GM18907 (cell line): ENCODE measurements at regions not wholly inside any gene's neighbourhood (a gene's known extent, or its start where the extent isn't known, plus 50 kb on each side); places are given as distances from the start of the nearest gene placed in this dataset.
"Not testable (repeated sequence)": the region's sequence is repeated elsewhere in the genome, so short reads cannot be mapped to it uniquely, and the experiment has no call there.

ENCODE experiments used
- ATAC-seq: cut with Tn5 transposase; IDR thresholded peaks from one replicate; pipeline ENCODE4 v1.9.1; 2021; ENCODE audit warnings: mild to moderate bottlenecking, moderate library complexity; ENCODE audit not compliant: unreplicated experiment

GRCh38 chr4:164154416-164154815 lies 599.5 kb upstream of the SMIM31 start:
- no peak for ATAC-seq

GRCh38 chr4:164169591-164169990 lies 584.3 kb upstream of the SMIM31 start:
- ATAC-seq: no peak

DNA sequence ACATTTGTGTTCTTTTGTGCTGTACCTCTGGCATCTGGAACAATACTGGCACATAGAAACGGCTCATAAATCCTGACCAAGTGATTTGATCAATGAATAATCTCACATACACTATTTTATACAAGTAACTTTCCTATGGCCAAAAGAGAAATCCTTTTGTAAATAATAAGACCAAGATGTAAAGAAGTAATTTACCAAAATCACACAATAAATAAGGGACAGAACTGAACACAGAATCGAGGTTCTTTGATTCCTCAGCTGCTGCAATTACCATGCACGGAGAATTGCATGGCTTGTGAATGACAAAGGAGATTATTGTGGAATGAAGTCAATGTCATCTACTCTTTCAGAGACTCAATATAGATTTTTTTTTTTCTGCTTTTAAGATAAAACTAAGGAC lies 576.8 kb upstream of the SMIM31 start:
- ATAC-seq: no peak

DNA sequence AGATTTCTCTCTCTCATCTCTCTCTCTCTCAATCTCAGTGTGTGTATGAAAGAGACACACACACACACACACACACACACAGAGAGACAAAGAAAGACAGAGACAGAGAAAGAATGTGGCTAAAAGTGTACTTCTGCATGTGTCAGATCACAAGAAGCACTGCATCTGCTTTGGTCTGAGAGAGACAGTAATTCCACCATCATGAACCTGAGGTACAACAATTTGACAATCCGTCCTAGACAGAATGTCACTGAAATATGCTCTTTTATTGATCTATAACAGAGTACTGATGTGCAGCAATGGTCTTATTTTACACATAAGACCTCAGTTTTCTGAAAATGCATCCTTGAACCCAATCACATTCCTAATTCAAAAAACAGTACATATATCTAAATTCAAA lies 576.2 kb upstream of the SMIM31 start:
- ATAC-seq: no peak

DNA sequence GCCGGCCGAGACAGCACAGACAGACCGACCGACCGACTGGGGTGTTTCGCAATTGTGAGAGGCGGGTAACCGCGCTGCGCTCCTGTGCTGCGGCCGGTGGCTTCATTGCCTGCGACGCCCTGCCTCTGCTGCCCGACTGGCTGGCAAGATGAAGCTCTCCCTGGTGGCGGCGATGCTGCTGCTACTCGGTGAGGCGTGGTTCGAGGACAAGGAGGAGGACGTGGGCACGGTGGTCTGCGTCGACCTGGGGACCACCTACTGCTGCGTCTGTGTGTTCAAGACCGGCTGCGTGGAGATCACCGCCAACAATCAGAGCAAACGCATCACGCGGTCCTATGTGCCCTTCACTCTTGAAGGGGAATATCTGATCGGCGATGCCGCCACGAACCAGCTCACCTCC lies 565.7 kb upstream of the SMIM31 start:
- ATAC-seq: no peak

DNA sequence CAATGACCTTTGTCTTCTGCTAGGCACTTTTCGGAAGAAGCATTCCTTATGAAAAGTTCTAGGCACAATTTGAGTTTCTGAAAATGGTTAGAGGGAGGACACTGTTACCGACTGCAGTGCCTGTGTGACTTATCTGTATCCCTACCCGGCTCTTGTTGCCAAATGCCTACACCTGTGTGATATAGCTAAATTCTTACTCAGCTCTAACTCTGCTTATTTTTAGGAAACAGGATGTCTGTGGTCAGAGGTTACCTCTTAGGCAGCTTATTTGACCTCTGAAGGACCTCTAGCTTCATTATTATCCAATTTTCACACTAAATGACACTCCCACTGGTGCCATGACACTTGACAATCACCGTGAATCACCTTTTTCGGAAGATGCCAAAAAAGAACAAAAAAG lies 561.1 kb upstream of the SMIM31 start:
- no peak for ATAC-seq

- no peak for ATAC-seq
These were observed 560.3 kb upstream of the SMIM31 start for GRCh38 chr4:164193676-164194075.

GRCh38 chr4:164197556-164197955 lies 556.4 kb upstream of the SMIM31 start:
- no peak for ATAC-seq

DNA sequence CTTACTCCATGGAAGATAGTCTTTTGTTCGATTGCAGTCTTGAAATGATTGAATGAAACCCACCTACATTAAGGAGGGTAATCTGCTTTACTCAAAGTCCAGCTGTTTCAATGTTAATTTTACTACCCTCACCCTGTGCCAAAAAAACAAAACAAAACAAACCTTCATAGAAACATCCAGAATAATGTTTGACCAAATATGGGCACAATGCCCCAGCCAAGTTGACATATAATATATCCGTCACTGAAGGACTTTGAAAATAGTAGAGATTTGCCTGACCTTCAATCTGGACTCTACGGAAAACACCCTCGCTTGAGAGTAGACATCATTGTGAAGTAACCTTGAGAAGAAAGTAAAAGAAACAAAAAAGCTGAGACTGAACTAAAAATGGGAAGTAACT lies 550.5 kb upstream of the SMIM31 start:
- ATAC-seq: no peak

DNA sequence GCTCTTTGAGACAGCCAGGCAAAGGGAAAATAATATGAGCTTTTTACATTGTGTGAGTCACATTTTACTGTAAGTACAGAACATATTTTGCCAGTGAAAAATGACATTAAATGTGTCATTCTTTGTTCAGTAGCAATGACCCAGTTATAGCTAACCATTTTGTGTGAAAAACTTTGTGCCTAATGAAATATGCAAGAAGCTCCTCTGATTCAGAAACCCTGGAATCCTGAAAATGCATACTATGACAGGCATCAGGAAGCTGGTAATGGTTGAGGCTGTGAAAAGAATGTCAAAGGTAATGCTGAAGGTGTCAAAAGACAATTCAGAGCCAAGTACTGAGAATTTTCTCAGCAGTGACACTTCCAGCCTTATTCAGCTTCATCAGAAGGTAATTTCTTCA lies 549.5 kb upstream of the SMIM31 start:
- ATAC-seq: no peak

- ATAC-seq: no peak
These were observed 546.5 kb upstream of the SMIM31 start for GRCh38 chr4:164207460-164207859.

- ATAC-seq: no peak
These were observed 543.6 kb upstream of the SMIM31 start for GRCh38 chr4:164210377-164210776.

DNA sequence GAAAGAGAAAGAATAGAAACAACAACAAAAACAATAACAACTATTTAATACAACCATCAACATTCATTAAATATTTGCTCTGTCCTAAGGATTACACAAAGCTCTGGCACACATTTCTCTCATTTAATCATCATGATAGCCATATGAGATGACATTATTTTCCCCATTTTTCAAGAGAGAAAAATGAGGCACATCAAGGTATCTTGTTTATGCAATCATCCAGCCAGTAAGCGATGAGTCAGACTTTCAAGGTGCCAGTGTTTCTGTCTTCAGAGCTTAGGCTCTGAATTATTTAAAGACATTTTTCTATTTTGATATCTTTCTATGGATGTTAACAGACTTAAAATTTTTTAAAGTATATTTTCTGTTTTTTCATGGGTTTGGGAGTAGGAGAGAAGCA lies 541.8 kb upstream of the SMIM31 start:
- no peak for ATAC-seq

GRCh38 chr4:164212714-164213113 lies 541.2 kb upstream of the SMIM31 start:
- ATAC-seq: no peak

DNA sequence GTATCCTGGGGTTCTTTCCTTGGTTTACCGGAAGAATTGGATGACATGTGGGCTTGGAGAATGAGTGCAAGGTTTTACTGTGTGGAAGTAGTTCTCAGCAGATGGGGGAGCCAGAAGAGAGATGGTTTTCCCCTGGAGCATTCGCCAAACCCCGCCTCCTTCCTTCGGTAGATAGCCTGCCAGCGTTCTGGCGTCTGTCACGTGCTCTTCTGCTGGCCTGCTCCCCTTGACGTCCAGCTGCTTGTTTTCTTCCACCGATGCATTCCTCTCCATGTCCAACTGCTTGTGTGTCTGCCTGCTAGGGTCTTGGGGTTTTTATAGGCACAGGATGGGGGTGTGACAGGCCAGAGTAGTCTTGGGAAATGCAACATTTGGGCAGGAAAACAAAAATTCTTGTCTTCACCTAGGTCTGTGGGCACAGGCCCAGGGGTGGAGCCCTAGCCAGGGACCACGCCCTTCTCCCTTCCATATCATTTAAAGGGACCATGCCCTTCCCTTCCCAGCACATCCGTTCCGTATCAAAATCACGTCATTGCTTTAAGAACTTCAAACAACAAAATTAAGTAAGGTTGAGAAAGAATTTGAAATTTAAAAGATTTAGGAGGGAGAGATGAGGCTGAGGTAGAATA lies 538.7 kb upstream of the SMIM31 start:
- ATAC-seq: no peak

GRCh38 chr4:164221631-164222030 lies 532.3 kb upstream of the SMIM31 start:
- ATAC-seq: no peak

DNA sequence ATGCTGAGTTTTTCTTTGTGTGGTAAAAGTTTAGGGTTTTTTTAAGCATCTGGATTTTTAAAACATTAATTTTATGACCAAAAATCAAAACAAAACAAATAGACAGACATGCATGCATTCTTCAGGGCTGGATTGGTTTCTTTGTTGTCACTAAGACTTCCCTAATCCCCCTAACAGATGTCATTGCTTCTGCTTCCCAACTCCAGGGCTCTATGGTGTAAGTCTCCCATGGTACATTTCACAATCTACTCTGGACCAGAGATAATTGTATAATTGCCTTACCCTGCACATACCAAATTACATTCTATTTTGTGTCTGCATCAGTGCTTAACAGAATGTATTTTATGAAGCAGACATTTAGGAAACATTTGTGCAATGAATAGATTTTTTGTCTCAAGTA lies 529.1 kb upstream of the SMIM31 start:
- ATAC-seq: no peak

GRCh38 chr4:164229255-164229654 lies 524.7 kb upstream of the SMIM31 start:
- ATAC-seq: no peak

DNA sequence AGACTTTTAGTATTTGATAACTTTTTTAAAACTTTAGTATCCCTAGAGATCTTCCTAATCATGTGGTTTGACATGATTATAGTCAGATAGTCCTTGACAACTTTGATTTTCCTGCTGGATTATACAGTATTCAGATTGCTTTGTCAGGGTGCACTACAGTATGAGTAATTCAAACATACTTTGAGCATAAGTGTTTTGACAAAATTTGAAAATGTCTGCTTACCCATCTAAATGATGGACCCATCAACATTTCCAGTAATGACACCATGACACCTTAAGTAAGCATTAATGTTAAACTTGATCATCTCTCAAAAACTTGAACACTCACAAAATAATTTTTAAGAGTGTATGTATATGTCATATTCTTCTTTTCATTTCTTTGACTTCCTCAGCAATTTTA lies 514.5 kb upstream of the SMIM31 start:
- no peak for ATAC-seq

DNA sequence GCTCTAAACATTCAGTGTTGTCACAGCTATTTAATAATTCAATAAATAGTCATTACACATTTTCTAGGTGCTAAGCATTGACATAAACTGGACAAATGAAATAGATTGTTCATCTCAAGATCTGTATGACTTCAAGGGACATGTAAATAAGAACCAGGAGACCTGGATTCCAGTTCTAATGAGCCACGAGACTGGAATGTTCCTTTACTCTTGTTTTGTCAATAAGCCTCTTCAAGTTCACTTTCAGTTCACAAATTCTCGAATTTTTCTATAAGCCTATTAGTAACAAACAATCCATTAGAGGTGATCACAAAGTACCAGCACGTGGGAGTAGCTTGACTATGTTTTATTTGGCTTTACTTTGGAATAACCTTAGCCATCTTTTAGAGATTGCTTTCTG lies 514.0 kb upstream of the SMIM31 start:
- ATAC-seq: no peak

GRCh38 chr4:164251257-164251656 lies 502.7 kb upstream of the SMIM31 start:
- ATAC-seq: no peak

DNA sequence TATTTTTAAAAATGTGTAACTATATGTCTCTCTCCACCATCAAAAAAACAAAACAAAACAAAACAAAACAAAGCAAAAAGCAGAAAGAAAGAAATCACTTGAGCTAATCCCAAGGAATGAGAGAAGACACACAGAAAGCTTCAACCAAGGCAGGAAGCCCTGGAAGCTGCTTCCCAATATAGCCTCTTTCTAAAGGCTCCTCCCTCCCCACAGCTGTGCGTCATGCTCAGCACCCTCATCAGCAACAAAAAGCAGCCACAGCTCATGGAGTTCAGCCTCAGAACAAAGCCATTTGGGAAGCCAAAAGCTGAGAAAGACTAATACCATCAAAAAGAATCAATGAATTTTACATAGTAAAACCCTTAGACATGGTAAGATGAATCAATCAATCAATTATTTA lies 501.6 kb upstream of the SMIM31 start:
- ATAC-seq: no peak

DNA sequence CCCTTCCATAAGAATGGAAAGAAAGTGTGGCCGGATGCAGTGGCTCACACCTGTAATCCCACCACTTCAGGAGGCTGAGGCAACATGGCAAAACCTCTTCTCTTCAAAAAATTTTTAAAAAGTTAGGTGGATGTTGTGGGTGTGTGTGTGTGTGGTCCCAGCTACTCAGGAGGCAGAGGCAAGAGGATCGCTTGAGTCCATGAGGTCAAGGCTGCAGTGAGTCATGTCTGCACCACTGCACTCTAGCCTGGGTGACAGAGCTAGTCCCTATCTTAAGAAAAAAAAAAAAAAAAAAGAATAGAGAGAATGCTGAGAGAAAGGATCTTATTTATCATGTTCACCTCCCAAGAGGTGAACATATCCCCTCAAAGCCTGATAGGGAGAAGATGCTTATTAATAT lies 492.1 kb upstream of the SMIM31 start:
- no peak for ATAC-seq

GRCh38 chr4:164262508-164262907 lies 491.4 kb upstream of the SMIM31 start:
- ATAC-seq: not testable (repeated sequence)
